GM18870 (cell line): ENCODE measurements at regions not wholly inside any gene's neighbourhood (a gene's known extent, or its start where the extent isn't known, plus 50 kb on each side); places are given as distances from the start of the nearest gene placed in this dataset.

Source experiments
- ATAC-seq: cut with Tn5 transposase; IDR thresholded peaks from one replicate; pipeline ENCODE4 v1.9.1; 2021; ENCODE audit warnings: moderate library complexity; ENCODE audit not compliant: unreplicated experiment

DNA sequence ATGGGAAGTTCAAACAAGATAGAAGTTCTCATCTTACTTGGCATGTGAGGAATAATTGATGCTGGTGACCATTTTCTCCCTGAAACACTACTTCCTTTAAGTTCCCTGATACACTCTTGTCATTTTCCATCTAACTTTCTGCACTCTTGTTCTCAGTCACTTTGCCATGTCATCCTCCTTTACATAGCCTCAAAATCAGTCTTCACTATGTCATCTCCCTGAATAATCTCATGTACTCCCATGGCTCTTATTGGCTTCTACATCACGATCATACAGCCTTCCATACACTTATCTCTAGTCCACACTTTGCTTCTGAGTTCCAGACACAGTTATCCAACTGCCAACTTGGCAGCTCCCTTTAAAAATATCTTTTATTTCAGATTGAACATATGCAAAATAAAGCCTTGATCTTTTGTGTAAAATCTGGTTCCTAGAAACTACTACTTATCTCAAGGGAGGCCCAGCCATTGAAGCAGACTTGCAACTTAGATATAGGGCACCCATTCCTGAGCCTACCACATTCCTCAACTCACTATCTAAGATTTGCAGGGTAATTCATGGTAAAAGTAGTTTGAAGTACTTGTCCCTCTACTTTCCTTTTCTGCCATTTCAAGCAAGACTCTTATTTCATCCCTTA lies 1070.2 kb upstream of the NXPH2 start:
- ATAC-seq: no peak

GRCh38 chr2:139836769-139837168 lies 1056.6 kb upstream of the NXPH2 start:
- no peak for ATAC-seq

DNA sequence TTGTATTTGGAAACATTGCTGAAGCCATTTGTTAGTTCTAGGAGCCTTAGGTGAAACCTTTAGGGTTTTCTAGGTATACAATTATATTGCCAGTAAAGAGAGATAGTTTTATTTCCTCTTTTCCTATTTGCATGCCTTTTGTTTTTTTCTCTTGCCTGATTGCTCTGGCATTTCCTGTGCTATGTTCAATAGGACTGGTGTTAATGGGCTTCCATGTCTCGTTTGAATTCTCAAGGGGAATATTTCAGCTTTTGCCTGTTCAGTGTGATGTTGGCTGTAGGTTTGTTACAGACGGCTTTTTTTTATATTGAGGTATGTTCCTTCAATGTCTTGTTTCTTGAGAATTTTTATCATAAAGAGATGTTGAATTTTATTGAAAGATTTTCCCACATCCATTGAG lies 1054.9 kb upstream of the NXPH2 start:
- no peak for ATAC-seq

DNA sequence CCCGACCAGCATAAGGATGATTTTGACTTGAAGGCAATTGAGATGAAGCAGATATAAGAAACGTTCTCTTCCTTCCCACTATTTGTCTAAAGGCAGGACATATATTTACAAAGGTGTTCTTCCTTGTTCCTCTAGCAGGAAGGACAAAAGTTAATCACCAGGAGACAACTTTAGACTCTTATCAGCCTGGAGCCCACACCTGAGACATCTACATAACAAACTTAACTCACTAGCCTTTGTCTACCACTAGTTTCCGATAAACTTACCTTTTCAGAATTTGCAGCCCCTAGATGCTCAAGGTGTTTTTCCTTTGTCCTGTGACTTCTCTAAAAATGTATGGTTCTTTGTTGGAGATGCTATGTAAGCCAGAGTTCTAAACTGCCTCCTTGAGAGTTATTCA lies 1047.8 kb upstream of the NXPH2 start:
- ATAC-seq: no peak

GRCh38 chr2:139825726-139826125 lies 1045.5 kb upstream of the NXPH2 start:
- no peak for ATAC-seq

GRCh38 chr2:139819273-139819796 lies 1039.1 kb upstream of the NXPH2 start:
- no peak for ATAC-seq

GRCh38 chr2:139814458-139814857 lies 1034.3 kb upstream of the NXPH2 start:
- no peak for ATAC-seq

- no peak for ATAC-seq
These were observed 1033.2 kb upstream of the NXPH2 start for GRCh38 chr2:139813340-139813739.

DNA sequence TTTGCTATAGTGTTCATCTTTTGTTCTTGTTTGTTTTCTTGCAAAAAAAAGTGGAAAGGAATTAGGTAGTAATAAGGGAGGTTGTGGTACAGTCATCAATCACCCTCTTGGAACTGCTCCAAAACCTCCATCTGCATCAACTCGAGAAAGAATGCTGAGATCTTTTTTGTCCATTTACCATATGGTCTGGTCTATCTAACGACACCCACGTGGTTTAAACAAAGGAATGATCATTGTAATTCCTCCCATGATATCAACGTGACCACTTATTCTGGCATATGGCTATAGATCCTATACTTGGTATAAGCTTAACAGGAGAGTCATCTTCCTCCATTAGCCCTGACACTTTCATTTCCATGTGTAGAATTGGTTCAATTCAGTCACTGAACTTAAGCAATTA lies 1025.3 kb upstream of the NXPH2 start:
- no peak for ATAC-seq

DNA sequence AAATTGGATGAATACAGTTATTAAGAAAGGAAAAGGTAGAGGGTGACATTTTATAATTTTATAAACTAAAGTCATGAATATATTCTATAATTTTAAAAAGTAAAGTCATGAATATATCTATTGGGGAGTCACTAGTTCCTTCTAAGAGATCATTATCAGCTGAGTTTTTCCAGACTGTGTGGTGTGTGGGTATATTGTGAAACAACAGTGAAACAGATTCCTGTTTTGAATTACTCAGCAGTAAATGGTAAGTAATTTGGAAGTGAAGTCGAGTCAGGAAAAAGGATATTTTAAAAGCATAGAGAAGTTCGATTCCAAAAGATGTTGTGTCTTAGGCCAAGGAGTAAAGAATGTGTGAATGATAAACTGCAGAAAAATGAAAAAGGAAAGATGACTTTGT lies 1018.2 kb upstream of the NXPH2 start:
- ATAC-seq: no peak

- no peak for ATAC-seq
These were observed 1010.9 kb upstream of the NXPH2 start for GRCh38 chr2:139790807-139791752.

DNA sequence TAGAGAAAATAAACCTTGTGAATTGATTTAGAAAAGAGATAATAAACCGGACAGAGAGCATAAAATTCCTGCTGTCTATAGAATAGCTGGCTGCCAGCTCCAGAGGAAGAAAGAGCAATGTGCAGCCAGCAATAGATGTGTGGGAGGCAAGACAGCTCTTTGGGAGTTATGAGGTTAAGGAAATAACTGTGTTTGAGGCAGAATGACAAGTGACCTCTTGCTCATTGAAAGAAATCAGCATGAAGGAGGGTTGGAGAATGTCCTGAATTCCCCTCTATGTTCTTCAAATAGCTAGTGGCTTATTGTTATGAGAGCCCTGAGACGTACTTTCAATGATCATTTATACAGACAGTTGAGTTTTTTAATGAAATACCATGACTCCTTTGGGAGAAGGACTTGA lies 1009.9 kb upstream of the NXPH2 start:
- no peak for ATAC-seq

- ATAC-seq: no peak
These were observed 998.5 kb upstream of the NXPH2 start for GRCh38 chr2:139778732-139779131.

DNA sequence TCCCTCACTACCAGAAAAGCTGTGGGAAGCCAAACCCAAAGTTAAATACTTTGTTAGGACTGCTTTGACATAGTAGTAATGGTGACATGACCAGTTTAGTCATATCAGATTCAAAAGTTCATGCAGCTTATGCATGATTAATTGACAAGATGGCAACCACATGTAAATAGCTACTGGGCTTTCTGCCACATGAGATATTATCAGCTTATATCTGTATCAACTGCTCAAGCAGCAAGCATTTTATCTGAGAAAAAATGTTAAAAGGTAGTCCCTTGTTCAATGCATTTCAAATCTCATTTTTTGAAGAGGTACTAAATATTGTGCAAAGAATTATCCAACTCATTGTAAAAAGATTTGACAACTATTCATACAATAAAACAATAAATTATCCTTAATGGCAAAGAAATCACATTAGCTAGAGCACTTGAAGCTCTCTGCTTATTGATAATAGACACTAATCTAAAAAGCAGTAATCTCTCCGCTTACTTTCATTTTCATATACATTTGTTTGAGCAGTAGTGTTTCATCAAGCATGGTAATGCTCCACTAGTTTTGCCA lies 993.6 kb upstream of the NXPH2 start:
- ATAC-seq: no peak

DNA sequence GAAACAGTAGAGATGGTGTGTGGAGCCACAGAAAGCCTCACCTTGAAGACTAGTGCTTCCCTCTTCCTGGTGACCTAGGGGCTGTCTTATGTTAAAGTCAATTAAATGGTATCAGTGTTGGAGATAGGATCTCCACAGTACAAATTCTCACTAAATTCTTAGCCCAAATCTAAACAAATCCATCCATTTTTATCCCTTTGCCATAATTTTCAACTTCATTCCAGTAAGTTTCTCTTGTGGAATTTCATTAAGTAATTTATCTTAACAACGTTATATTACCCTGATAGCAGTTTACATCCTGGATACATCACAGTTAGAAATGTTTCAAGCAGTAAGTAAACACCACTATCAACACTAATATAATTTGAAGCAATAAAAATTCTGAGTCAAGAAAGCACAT lies 989.4 kb upstream of the NXPH2 start:
- ATAC-seq: no peak

- ATAC-seq: no peak
These were observed 983.5 kb upstream of the NXPH2 start for GRCh38 chr2:139763705-139764104.

DNA sequence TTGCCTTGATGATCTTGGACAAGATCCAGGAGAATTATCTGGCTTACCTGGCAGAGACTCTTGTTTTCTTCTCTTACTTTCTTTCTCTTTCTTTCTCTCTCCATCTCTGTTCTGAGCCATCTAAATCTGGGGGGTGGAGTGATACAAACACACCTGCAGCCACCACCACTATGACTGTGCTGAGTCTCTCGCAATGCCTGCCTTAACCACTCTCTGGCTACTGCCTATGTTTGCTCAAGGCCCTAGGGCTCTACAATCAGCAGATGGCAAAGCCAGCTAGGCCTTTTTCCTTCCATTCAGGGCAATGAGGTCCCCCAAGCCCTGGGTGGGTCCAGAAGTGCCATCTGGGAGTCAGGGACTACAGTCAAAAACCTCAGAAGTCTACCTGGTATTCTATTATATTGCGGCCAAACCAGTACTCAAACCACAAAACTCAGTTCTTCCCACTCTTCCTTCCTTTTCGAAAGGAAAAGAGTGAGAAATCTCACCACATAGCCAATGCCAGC lies 978.9 kb upstream of the NXPH2 start:
- no peak for ATAC-seq

- ATAC-seq: no peak
These were observed 966.7 kb upstream of the NXPH2 start for GRCh38 chr2:139746901-139747300.

- no peak for ATAC-seq
These were observed 964.1 kb upstream of the NXPH2 start for GRCh38 chr2:139744273-139744672.

DNA sequence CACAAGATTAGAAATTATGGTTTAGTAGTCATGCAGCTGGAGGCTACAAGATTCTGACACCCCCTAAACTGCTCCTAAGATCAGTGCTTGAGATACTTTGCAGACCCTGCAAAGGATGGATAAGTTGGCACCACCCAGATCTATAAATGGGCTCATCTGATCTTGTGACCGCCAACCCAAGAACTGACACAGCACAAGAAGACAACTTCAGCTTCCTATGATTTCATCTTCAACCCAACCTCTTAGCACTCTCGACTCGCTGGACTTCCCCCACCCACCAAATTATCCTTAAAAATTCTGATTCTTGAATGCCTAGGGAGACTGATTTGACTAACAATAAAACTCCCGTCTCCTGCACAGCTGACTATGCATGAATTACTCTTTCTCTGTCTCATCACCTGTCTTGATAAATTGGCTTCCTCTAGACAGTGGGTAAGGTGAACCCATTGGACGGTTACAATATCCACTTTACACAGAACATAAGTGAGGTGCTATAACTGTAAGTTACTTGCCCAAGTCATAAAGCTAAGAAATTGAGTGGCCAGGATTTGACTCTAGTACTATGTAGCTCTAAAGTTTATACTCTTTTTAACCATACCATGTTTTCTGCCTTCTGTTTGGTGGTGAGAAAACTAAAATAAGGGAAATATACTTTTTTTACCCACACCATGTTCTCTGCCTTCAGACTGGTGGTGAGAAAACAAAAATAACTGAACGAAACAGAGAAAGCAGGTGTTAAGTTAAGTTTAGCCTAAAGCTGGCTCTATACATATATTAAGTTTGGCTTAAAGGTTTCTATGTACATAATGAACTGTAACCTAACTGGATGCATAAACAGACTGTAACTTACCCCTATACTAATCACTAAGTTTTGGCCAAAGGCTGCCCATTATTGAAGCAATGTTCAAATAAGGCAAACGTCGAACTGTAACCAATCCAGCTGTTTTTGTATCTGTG lies 962.3 kb upstream of the NXPH2 start:
- ATAC-seq: no peak
